ENCODE measurements at regions not wholly inside any gene's neighbourhood (a gene's known extent, or its start where the extent isn't known, plus 50 kb on each side); places are given as distances from the start of the nearest gene placed in this dataset.

GRCh38 chr5:109469896-109470662 is 60.3 kb upstream of the PJA2 start:
- DNase-seq (ENCODE audit: low spot score): no peak

GRCh38 chr5:109468737-109469420 is 59.1 kb upstream of the PJA2 start:
- peak; percentile 98 for DNase-seq (ENCODE audit: low spot score)

- peak; percentile 19 for DNase-seq (ENCODE audit: low spot score)
Measured at GRCh38 chr5:109468288-109468676, 58.5 kb upstream of the PJA2 start.

- DNase-seq (ENCODE audit: low spot score): no peak
Measured at GRCh38 chr5:109467058-109467457, 57.3 kb upstream of the PJA2 start.

Measured in H4 (cell line).